ENCODE measurements at regions not wholly inside any gene's neighbourhood (a gene's known extent, or its start where the extent isn't known, plus 50 kb on each side); places are given as distances from the start of the nearest gene placed in this dataset.

GRCh38 chr12:113766131-113766878 is 199.8 kb downstream of the RBM19 start:
- no peak for TF ChIP-seq CTCF (IDR thresholded peaks at IDR 0.05; ENCODE audit: partially characterized antibody, unreplicated experiment)
- Mint-ChIP-seq H3K4me3 (ENCODE audit: unreplicated experiment) (no peak overlapping the region), H3K9me3 (ENCODE audit: unreplicated experiment) (peaks cover 2% of the 10 kb centered on the region), H3K27ac (ENCODE audit: unreplicated experiment) (no peak overlapping the region), H3K36me3 (ENCODE audit: unreplicated experiment) (peaks cover 4% of the 10 kb centered on the region), H3K27me3 (ENCODE audit: unreplicated experiment) (peaks cover 4% of the 10 kb centered on the region), H3K4me1 (ENCODE audit: low read depth, unreplicated experiment) (peaks cover 16% of the 10 kb centered on the region)
- no peak for DNase-seq

GRCh38 chr12:113764661-113765060 is 201.5 kb downstream of the RBM19 start:
- Mint-ChIP-seq H3K27ac (ENCODE audit: unreplicated experiment) (no peak overlapping the region), H3K9me3 (ENCODE audit: unreplicated experiment) (peaks cover 2% of the 10 kb centered on the region), H3K4me3 (ENCODE audit: unreplicated experiment) (no peak overlapping the region), H3K36me3 (ENCODE audit: unreplicated experiment) (peaks cover 4% of the 10 kb centered on the region), H3K27me3 (ENCODE audit: unreplicated experiment) (peaks cover 4% of the 10 kb centered on the region), H3K4me1 (ENCODE audit: low read depth, unreplicated experiment) (peaks cover 15% of the 10 kb centered on the region)
- no peak for TF ChIP-seq CTCF (IDR thresholded peaks at IDR 0.05; ENCODE audit: partially characterized antibody, unreplicated experiment)
- no peak for DNase-seq

GRCh38 chr12:113762882-113763816 is 203.0 kb downstream of the RBM19 start:
- Mint-ChIP-seq H3K27ac (ENCODE audit: unreplicated experiment) (no peak overlapping the region), H3K4me3 (ENCODE audit: unreplicated experiment) (peak overlapping the region; percentile 57), H3K36me3 (ENCODE audit: unreplicated experiment) (peaks cover 8% of the 10 kb centered on the region), H3K9me3 (ENCODE audit: unreplicated experiment) (peaks cover 2% of the 10 kb centered on the region), H3K4me1 (ENCODE audit: low read depth, unreplicated experiment) (peaks cover 15% of the 10 kb centered on the region), H3K27me3 (ENCODE audit: unreplicated experiment) (peaks cover 6% of the 10 kb centered on the region)
- no peak for DNase-seq
- TF ChIP-seq CTCF (IDR thresholded peaks at IDR 0.05; ENCODE audit: partially characterized antibody, unreplicated experiment) = no peak

GRCh38 chr12:113762155-113762881 is 203.8 kb downstream of the RBM19 start:
- Mint-ChIP-seq H3K4me3 (ENCODE audit: unreplicated experiment) (peak overlapping the region; percentile 57), H3K36me3 (ENCODE audit: unreplicated experiment) (peaks cover 10% of the 10 kb centered on the region), H3K27me3 (ENCODE audit: unreplicated experiment) (peaks cover 6% of the 10 kb centered on the region), H3K9me3 (ENCODE audit: unreplicated experiment) (peaks cover 2% of the 10 kb centered on the region), H3K4me1 (ENCODE audit: low read depth, unreplicated experiment) (peaks cover 15% of the 10 kb centered on the region), H3K27ac (ENCODE audit: unreplicated experiment) (peak overlapping the region; percentile 7)
- DNase-seq = peak; percentile 80
- no peak for TF ChIP-seq CTCF (IDR thresholded peaks at IDR 0.05; ENCODE audit: partially characterized antibody, unreplicated experiment)
